ENCODE measurements at regions not wholly inside any gene's neighbourhood (a gene's known extent, or its start where the extent isn't known, plus 50 kb on each side); places are given as distances from the start of the nearest gene placed in this dataset.

- H3K27ac ChIP-seq, result no peak overlapping the region
- no peak for ATAC-seq (ENCODE audit: low FRiP score in 2 of 2)
- H3K9me3 ChIP-seq, result no peaks in the 10 kb centered on the region
- no peaks in the 10 kb centered on the region for H3K36me3 ChIP-seq
- no peak overlapping the region for H3K4me3 ChIP-seq
- no peaks in the 10 kb centered on the region for H3K27me3 ChIP-seq
- no peaks in the 10 kb centered on the region for H3K4me1 ChIP-seq
- TF ChIP-seq POLR2AphosphoS5 (IDR thresholded peaks at IDR 0.05), result no peak
- no peak for TF ChIP-seq CTCF (IDR thresholded peaks at IDR 0.05)
- no peak for DNase-seq
- 69 to 82% methylated on average over 6 of the region's 6 CpGs for WGBS, 2 donors
Observed at GRCh38 chr9:1913631-1914330, 101.4 kb upstream of the SMARCA2 start.

- H3K4me3 ChIP-seq, result no peak overlapping the region
- H3K4me1 ChIP-seq, result no peaks in the 10 kb centered on the region
- WGBS, 2 donors, result 84 to 93% methylated on average over 6 of the region's 6 CpGs
- no peaks in the 10 kb centered on the region for H3K27me3 ChIP-seq
- ATAC-seq (ENCODE audit: low FRiP score in 2 of 2), result no peak
- H3K9me3 ChIP-seq, result no peaks in the 10 kb centered on the region
- H3K36me3 ChIP-seq, result no peaks in the 10 kb centered on the region
- no peak overlapping the region for H3K27ac ChIP-seq
- DNase-seq, result no peak
- TF ChIP-seq CTCF (IDR thresholded peaks at IDR 0.05) (no peak), EP300 (IDR thresholded peaks at IDR 0.05) (no peak), POLR2AphosphoS5 (IDR thresholded peaks at IDR 0.05) (no peak)
Observed at GRCh38 chr9:1916095-1916494, 99.1 kb upstream of the SMARCA2 start.

- no peak for ATAC-seq (ENCODE audit: low FRiP score in 2 of 2)
- H3K27me3 ChIP-seq, result no peaks in the 10 kb centered on the region
- no peak overlapping the region for H3K27ac ChIP-seq
- H3K9me3 ChIP-seq, result no peaks in the 10 kb centered on the region
- WGBS, 2 donors, result 76 to 80% methylated on average over 12 of the region's 12 CpGs
- no peaks in the 10 kb centered on the region for H3K36me3 ChIP-seq
- no peak for TF ChIP-seq POLR2A (IDR thresholded peaks at IDR 0.05)
- no peak for TF ChIP-seq POLR2AphosphoS5 (IDR thresholded peaks at IDR 0.05)
- TF ChIP-seq CTCF (IDR thresholded peaks at IDR 0.05), result no peak
- TF ChIP-seq EP300 (IDR thresholded peaks at IDR 0.05), result no peak
- H3K4me3 ChIP-seq, result no peak overlapping the region
- no peak for DNase-seq
- H3K4me1 ChIP-seq, result no peaks in the 10 kb centered on the region
Observed at GRCh38 chr9:1916655-1917054, 98.5 kb upstream of the SMARCA2 start.

GRCh38 chr9:1917396-1917935 is 97.7 kb upstream of the SMARCA2 start:
- no peaks in the 10 kb centered on the region for H3K4me1 ChIP-seq
- no peaks in the 10 kb centered on the region for H3K36me3 ChIP-seq
- no peaks in the 10 kb centered on the region for H3K27me3 ChIP-seq
- H3K4me3 ChIP-seq, result no peak overlapping the region
- H3K27ac ChIP-seq, result no peak overlapping the region
- DNase-seq (no peak), ATAC-seq (ENCODE audit: low FRiP score in 2 of 2) (no peak)
- WGBS, 2 donors, result 60 to 70% methylated on average over 11 of the region's 11 CpGs
- H3K9me3 ChIP-seq, result no peaks in the 10 kb centered on the region
- TF ChIP-seq CTCF (IDR thresholded peaks at IDR 0.05), result no peak
- no peak for TF ChIP-seq EP300 (IDR thresholded peaks at IDR 0.05)

GRCh38 chr9:1918108-1918507 is 97.0 kb upstream of the SMARCA2 start:
- no peaks in the 10 kb centered on the region for H3K4me1 ChIP-seq
- DNase-seq (no peak), ATAC-seq (ENCODE audit: low FRiP score in 2 of 2) (no peak)
- TF ChIP-seq EP300 (IDR thresholded peaks at IDR 0.05), result no peak
- no peak for TF ChIP-seq POLR2A (IDR thresholded peaks at IDR 0.05)
- TF ChIP-seq CTCF (IDR thresholded peaks at IDR 0.05), result no peak
- TF ChIP-seq POLR2AphosphoS5 (IDR thresholded peaks at IDR 0.05), result no peak
- H3K36me3 ChIP-seq, result no peaks in the 10 kb centered on the region
- no peaks in the 10 kb centered on the region for H3K27me3 ChIP-seq
- no peaks in the 10 kb centered on the region for H3K9me3 ChIP-seq
- H3K4me3 ChIP-seq, result no peak overlapping the region
- WGBS, 2 donors, result 69 to 74% methylated on average over 3 of the region's 3 CpGs
- H3K27ac ChIP-seq, result no peak overlapping the region
